Fibroblast of gingiva (primary cell): ENCODE measurements at regions not wholly inside any gene's neighbourhood (a gene's known extent, or its start where the extent isn't known, plus 50 kb on each side); places are given as distances from the start of the nearest gene placed in this dataset.
A peak's percentile ranks its signal among the peaks of the same experiment; 100 is the strongest.
"Not testable (repeated sequence)": the region's sequence is repeated elsewhere in the genome, so short reads cannot be mapped to it uniquely, and the experiment has no call there.

ENCODE experiments used
- DNase-seq: peaks from one replicate; pipeline ENCODE4 v3.0.0-alpha.2; 2011; ENCODE audit warnings: low read depth

DNA sequence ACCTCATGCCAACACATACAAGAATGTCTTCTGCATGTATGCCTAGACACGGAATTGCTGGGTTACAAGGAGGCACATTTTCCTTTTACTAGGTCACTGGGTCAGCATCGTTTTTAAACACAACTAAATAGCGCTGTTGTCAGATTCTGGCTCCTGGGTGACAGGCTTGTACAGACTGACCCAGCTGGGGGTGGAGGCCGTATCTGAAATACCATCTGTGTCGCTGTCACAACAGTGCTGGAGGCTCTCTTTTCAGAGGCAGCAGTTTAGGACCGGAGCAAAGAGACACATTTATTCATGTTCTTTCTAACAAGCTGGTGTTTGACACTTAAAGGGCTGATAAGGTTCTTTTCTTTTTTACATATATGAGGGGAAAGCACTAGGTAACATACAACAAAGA is 403.0 kb upstream of the ASIC2 start:
- DNase-seq: no peak

DNA sequence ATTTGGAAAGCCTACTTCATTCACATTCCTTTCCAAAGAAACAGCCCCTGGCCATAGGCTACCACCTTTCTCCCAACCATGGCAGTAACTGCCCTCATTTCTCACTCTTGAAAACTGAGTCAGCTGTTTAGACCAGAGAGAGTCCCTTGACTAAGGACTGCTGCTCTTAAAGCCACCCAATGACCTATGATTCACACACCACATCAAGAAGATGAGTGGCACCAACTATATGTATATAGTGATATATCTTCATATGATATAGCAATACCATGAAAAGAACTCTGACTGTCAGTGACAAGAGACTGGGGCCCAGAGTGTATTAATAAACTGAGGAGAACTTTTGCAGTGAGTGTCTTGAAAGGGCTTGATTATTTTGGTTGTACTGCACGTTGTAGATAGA is 404.5 kb upstream of the ASIC2 start:
- no peak for DNase-seq

DNA sequence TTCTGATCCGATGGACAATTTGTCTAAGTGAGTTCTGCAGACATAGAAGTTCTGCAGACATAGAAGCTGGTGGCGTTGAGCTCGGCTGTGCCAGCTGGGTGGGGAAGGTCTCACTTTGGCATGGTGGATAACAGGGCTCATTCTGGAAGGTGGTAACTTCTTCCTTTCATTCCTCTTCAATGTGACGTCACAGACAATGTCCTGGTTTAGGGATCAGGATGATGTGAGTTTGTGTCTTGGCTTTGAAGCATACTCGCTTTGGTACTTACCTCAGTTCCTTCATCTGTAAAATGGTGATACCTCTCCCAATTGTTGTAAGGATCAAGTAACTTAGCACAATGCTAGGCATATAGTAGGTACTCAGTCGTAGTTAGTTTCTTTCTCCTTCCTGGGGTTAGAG is 408.8 kb upstream of the ASIC2 start:
- no peak for DNase-seq

DNA sequence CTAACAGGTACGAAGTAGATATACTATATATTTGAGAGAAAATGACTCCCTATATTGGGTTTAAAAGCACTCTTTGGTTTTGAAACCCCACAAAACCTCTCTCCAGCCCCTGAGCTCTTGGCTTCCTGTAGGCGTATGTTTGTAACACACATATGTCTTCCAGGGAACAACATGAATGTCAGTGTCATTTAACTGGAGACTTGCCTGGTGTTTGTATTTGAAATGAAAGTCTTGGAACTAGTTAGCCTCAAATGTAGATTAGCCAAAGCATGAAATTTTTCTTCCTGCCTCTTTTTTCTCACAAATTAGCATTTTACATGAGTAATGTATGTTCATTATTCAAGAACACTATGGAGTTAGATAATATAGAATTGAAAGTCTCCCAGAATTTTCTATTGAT is 411.8 kb upstream of the ASIC2 start:
- DNase-seq: no peak

DNA sequence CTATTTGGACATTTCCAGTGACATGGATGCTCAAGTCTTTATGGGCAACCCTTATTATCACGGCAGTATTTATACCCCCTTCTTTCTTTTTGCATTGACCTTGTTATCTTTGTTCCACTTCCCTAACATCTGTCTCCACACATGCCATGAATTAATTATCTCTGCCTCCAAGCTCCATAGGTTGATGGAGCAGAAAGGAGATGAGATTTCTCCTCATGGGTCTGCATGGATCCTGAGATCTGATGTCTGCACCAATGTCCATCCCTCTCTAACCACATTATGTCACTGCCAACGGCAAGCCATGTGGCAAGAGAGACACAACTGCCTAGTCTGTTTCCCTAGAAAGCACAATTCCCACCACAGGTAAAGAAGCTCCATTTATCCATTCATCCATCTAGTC is 416.8 kb upstream of the ASIC2 start:
- no peak for DNase-seq

DNA sequence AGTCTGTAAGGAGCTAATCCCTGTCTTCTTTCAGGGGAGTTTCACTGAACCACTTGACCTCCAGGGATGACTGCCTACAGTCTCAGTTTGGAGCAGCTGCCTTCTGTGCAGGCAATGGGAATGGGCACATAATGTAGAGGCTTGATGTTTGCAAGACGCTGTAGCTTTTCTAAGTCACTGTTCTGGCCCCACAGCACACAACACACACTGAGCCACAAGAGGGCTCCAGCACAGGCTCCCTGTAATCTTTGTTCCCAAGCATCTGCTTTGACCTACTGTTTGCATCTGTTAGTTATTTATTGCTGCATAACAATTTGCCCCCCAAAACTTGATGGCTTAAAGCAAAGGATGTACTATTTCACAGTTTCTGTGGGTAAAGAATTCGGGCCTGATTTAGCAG is 419.0 kb upstream of the ASIC2 start:
- DNase-seq: no peak

DNA sequence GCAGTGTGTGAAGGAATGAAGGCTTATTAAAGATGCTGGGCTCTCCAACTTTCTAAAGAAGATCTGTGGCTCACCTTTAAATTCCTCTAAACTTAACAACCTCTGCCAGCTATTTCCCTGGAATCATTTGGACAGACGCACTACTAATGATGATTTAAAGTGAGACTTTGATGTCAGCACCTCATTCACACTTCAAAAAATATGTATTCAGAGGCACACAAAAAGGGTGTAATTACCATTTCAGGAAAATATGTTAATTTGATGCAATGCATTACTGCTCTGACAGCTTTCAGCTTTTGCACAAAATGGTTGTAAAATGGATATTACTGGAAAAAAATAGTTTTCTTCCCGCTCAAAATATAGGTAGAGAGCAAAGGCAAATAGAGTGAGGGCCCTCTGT is 423.9 kb upstream of the ASIC2 start:
- DNase-seq: no peak

DNA sequence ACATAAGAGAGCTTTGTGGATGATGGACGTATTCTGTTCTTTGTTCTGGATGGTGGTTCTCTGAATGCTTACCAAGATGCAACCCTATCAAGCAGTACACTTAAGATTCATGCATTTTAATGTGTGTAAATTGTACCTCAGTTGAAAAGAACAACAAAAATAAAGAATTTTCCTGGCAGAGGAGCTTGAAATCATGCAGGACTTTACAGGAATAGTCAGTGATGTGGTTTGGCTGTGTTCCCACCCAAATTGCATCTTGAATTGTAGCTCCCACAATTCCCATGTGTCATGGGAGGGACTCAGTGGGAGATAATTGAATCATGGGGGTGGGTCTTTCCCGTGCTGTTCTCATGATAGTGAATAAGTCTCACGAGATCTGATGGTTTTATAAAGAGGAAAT is 430.6 kb upstream of the ASIC2 start:
- not testable (repeated sequence) for DNase-seq

DNA sequence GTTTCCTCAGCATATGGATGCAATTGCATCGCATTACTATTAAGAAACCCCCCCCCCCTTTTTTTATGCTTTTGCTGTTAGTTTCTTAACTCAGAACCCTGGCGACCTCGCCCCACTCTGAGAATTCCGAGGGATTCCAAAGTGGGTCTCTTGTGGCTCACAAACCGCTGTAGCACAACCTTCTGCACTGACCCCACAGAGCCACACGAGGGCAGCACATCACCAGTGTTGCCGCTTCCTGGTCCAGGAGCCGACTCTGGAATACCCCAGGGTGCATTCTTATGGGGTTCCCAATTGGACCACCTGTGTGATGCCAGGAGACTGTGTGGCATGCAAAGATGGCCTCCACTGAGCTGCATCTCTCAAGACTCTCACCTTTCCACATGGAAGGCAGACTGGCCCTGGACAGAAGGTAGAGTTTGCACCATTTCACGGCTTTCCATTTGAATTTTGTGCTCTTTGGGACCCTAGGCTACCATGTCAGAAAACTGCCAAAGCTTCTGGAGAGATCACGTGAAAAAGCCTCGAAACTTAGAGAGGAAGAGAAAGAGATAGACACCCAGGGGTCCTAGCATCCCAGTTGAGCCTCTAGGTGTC is 432.7 kb upstream of the ASIC2 start:
- no peak for DNase-seq

DNA sequence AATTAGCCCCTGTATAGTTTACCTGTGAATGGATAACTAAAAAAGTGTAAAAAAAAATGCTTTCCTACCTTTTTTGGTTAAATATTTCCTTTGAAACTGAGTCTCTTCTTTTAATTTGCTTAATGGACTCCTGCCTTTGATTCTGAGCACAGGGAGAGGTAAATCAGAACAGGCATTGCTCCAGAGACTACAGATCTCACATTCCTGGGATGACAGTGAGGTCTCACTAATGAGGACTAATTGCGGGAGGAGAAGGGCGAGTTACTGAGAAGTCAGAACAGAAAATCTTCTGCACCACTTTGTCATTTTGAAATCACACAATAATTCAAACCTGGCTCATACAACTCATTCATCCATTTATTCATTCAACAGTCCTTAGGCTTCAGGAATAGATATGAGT is 437.0 kb upstream of the ASIC2 start:
- DNase-seq: no peak

DNA sequence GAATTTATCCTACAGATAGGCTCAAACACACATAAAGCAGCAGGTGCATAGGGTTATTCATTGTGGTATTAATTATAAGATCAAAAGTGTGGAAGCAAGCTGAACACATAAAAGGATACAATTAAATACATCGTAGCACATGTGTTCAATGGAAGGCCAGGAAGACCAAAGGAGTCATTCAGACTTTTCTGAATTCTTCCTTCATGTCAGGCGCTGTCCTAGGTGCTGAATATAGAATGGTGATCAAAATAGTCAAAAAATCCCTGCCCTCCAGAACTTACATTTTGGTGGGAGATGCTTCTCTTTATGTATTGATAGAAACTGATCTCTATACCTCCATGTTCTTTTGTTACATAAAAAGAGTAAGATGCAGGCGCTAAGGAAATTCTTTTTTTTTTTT is 439.0 kb upstream of the ASIC2 start:
- DNase-seq: no peak

DNA sequence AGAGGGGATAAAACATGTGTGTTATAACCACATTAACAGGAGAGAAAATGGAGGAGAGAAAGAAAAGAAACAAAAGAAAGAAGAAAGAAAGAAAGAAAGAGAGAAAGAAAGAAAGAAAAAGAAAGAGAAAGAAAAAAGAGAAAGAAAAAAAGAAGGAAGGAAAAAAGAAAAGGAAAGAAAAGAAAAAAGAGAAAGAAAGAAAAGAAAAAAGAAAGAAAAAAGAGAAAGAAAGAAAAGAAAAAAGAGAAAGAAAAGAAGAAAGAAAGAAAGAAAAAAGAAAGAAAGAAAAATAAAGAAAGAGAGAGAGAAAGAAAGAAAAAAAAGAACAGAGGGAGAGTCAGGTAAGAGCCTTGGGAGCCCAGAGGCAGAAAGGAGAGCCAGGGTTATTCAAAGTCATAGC is 446.6 kb upstream of the ASIC2 start:
- DNase-seq: no peak

DNA sequence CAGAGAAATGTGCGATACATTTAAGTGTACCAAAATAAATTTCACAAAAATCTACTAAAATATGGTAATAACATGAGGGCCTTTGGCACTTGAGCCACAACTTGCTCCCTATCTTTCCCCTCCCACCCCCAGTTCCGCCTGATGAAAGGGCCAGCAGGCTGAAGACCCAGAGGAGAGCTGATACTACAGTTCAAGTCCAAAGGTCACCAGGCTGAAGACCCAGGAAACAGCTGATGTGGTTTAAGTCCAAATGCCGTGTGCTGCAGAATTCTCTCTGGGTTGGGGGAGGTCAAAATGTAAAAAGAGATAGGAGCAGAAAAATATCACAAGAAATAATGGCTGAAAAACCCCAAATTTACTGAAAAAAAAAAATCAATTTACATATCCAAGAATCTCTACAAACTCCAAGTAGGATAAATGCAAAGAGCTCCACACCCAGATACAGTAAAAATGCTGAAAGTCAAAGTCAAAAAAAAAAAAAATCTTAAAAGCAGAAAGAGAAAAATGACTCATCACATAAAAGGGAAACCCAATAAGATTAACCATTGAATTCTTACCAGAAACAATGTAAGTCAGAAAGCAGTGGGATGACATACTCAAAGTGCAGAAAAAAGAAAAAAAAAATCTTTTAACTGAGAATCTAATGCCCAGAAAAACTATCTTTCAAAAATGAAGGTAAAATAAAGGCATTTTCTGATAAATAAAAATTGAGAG is 452.1 kb upstream of the ASIC2 start:
- DNase-seq: no peak

DNA sequence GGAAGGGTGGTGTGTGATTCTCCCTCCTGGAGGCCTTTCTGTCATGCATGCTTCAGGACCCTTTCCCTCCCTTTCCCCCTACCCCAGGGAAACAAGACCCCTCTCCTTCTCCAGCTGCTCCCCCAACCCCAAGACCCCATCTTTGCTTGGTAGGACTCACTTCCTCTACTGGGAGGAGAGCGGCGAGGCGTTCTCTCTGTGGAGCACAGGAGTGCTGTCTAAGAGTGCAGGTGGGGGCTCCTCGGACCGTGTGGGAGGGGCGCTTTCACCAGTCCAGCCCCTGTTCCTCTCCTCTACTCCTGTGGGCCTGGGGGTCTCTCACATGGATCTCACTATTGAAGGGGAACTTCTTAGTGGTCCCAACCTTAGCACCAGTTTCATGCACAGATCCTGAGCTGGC is 456.1 kb upstream of the ASIC2 start:
- no peak for DNase-seq

DNA sequence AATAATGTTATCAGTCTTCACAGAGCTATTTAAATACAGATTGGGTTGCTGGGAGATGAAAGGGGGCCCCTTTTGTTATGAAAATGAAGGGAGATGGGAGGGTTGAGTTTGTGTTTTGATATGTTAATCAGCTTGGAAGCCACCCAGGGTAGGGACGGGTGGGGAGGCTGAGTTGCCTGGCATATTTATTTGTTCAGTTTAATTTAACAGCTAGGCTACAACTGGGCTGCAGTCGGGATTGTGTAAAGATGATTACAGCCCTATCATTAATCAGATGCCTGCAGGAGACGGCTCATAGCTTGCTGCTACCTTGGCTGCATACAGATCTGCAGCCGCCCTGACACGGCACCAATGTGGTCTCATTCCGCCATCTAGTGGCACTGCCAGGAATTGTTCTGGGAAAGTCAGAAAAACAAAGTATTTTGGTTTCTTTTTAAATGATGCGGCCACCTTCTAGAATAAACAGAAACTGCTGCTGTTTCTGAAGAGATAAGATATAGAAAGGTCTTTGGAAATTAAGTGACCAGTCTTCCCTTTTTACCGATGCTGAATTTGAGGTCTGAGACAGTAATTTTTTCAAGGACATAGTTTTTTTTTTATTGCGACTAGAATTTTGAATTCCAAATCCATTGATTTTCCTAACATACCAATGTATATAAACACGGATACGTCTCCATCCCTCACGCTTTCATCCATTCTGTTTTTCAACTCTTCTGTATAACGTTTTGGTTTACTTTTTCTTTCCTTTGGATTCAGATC is 458.0 kb upstream of the ASIC2 start:
- DNase-seq: peak; percentile 43

DNA sequence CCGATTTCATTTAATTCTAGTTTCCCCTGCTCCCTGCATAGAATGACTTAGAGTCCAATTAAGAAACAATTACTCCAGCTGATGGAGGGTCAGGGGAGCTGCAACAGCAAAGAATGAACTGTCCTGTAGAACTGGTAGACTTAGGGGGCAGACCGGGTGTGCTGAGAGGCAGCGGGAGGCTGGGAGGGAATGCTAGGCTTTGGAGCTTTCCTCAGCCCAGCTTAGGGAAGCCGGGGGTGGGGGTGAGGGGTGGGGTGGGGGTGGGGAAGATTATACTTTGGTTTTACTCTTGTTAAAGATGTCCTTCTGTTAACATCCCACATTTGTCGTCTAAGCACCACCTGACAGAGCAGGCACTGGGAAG is 458.6 kb upstream of the ASIC2 start:
- DNase-seq: no peak

DNA sequence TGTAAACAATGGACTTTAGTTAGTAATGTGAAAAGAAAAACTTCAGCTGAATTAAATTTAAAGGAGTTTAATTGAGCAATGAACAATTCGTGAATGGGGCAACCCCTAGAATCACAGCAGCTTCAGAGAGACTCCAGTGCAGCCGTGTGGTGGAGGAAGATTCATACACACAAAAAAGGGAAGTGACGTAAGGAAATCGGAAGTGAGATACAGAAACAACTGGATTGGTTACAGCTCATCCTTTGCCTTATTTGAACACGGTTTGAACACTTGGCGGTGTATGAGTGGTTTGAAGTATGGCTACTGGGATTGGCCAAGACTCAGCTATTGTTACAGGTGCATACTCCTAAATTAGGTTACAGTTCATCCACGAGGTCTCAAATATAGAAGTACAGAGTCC is 460.4 kb upstream of the ASIC2 start:
- no peak for DNase-seq

DNA sequence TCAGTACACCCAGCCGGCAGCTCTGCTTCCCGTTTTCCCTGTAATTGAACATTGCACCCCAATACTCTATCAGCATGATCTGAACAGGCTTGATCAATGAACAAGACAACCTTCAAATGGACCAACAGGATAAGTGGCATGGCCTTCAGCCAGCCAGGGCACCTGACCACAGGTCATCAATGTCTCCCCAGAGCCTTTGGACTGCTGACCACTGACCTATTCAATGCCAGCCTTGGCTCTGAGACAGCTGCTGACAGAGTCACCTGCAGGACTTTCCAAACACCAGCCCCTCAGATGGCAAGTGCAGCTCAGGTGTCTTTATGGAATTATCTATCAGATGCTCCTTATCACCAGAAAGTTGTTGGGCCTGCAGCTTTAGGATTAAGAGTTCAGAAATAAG is 462.9 kb upstream of the ASIC2 start:
- no peak for DNase-seq

DNA sequence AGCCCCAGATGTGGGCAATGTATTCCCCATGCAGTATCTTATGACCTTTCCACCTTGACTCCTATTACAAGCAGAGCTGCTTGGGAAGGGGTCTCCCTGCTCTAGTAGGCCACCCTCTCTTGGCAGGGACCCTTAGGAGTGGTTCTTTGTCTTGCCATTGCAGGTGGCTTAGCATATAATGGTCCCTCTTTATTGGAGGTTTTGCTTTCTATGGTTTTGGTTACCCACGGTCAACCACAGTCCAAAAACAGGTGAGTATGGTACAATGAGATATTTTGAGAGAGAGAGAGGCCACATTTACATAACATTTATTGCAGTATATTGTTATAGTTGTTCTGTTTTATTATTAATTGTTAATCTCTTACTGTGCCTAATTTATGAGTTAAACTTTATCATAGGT is 472.8 kb upstream of the ASIC2 start:
- no peak for DNase-seq

DNA sequence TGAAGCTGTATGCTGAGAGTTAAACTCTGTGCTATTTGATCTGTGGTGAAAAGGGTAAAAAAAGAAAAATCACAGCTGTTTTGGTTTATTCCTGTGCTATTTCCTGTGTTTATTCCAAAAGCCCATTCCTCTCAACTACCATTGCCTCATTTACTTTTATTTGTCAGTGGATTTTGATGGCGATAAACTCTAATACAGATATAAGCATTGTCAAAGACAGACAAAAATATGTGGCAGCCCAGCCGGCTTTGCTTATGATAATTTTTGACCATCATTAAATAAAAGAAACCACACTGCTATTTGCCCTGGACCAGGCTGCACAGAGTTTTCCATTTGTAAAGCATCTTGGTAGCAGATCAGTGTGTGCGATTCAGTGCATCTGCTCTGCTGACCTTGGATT is 473.6 kb upstream of the ASIC2 start:
- DNase-seq: no peak

DNA sequence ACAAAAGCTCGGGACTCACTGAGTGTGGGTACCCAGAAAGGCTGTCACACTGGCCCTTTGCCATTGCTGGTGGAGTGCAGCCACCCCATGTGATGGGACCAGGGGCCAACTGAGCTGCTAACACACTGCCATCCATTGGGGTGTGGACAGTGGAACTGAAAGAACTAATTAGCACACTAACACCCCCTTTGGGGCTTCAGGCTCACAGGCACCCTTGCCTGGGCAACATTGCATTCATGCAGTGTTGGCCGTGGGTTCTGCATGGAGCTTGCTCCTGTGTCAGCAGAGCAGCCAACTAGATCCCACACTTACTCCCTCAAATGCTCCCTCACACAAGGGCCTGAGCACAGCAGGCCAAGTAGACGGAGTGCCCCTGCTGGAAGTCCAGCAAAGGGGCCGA is 476.0 kb upstream of the ASIC2 start:
- DNase-seq: no peak

DNA sequence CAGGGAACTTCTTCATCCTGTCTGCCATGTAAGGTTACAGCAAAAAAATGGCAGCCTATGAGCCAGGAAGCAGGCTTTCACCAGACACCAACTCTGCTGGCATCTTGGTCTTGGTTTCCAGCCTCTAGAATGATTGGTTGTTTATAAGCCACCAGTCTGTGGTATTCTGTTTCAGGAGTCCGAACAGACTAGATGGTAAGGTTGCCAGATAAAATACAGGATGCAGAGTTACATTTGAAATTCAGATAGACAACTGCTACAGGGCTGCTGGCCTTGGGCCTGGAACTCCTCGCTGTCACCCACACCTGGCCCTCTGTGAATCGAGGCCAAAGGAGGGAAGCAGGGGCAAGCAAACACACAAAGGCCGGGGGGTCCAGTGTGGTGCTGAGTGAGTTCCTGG is 478.8 kb upstream of the CCL2 start:
- DNase-seq: no peak

DNA sequence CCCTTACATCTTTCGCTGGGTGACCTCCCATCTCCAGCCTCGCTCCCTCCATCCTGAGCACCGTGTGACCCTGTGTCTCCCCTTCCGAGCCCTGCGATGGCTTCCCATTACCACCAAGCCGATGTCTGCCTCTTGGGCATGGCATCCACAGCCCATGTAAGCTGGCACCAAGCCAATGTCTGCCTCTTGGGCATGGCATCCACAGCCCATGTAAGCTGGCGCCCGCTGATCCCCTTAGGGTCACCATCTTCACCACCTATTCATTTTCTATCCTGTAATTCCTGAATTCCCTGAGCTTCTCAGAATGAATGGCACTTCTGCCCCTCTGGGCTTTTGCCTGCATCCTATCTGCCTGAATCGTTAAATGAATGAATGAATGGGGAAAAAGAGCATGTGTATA is 478.2 kb upstream of the CCL2 start:
- no peak for DNase-seq

DNA sequence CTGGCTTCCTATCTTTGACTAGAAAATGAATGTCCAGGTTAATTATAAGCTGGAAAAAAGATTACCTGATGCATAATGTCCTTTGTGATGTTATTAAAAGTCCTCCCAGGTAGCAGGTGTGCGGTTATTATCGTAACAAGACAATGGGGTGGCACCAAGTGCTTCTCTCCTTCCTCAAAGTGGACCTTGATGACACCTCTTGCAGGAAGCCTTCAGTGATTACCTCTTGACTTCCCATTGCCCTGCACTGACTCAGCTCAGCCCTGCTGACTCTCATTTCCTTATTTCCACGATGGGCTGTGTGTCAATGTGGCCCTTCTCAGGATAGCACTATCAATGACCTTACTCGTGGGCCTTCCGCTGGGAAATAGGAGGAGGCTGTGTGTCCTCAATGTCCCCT is 477.4 kb upstream of the CCL2 start:
- DNase-seq: no peak
